HG02938 (cell line): ENCODE measurements at regions not wholly inside any gene's neighbourhood (a gene's known extent, or its start where the extent isn't known, plus 50 kb on each side); places are given as distances from the start of the nearest gene placed in this dataset.
A peak's percentile ranks its signal among the peaks of the same experiment; 100 is the strongest.

Experiments used
- ATAC-seq: cut with Tn5 transposase; IDR thresholded peaks from one replicate; pipeline ENCODE4 v1.9.1; 2021; ENCODE audit warnings: mild to moderate bottlenecking, moderate library complexity; ENCODE audit not compliant: unreplicated experiment

GRCh38 chr14:40204441-40205175, 772.4 kb upstream of the FBXO33 start:
- no peak for ATAC-seq

GRCh38 chr14:40199101-40199500, 766.9 kb upstream of the FBXO33 start:
- no peak for ATAC-seq

GRCh38 chr14:40197344-40197743, 765.1 kb upstream of the FBXO33 start:
- no peak for ATAC-seq

GRCh38 chr14:40188006-40188405, 755.8 kb upstream of the FBXO33 start:
- ATAC-seq, result no peak

- no peak for ATAC-seq
Measured at GRCh38 chr14:40164083-40164482, 731.9 kb upstream of the FBXO33 start.

GRCh38 chr14:40139657-40140056, 707.4 kb upstream of the FBXO33 start:
- ATAC-seq, result no peak

GRCh38 chr14:40133463-40133862, 701.2 kb upstream of the FBXO33 start:
- ATAC-seq, result no peak

- no peak for ATAC-seq
Measured at GRCh38 chr14:40129159-40129558, 696.9 kb upstream of the FBXO33 start.

- no peak for ATAC-seq
Measured at GRCh38 chr14:40123816-40124215, 691.6 kb upstream of the FBXO33 start.

- ATAC-seq, result peak; percentile 78
Measured at GRCh38 chr14:40122968-40123648, 690.9 kb upstream of the FBXO33 start.

GRCh38 chr14:40119765-40120164, 687.5 kb upstream of the FBXO33 start:
- no peak for ATAC-seq

GRCh38 chr14:40119321-40119720, 687.1 kb upstream of the FBXO33 start:
- ATAC-seq, result no peak

- ATAC-seq, result no peak
Measured at GRCh38 chr14:40115583-40115982, 683.4 kb upstream of the FBXO33 start.

- ATAC-seq, result no peak
Measured at GRCh38 chr14:40113671-40114070, 681.4 kb upstream of the FBXO33 start.

- ATAC-seq, result no peak
Measured at GRCh38 chr14:40100544-40101196, 668.4 kb upstream of the FBXO33 start.

GRCh38 chr14:40099316-40099715, 667.1 kb upstream of the FBXO33 start:
- ATAC-seq, result no peak

- ATAC-seq, result no peak
Measured at GRCh38 chr14:40098468-40098867, 666.2 kb upstream of the FBXO33 start.

- ATAC-seq, result no peak
Measured at GRCh38 chr14:40096968-40097367, 664.7 kb upstream of the FBXO33 start.

GRCh38 chr14:40093800-40094199, 661.6 kb upstream of the FBXO33 start:
- no peak for ATAC-seq

- no peak for ATAC-seq
Measured at GRCh38 chr14:40074169-40074568, 641.9 kb upstream of the FBXO33 start.

- no peak for ATAC-seq
Measured at GRCh38 chr14:40072175-40072574, 639.9 kb upstream of the FBXO33 start.
